K562 (cell line): ENCODE measurements at regions not wholly inside any gene's neighbourhood (a gene's known extent, or its start where the extent isn't known, plus 50 kb on each side); places are given as distances from the start of the nearest gene placed in this dataset.

Experiments
- ATAC-seq: fragments of 200-7000 bp; cut with Tn5 transposase; 3 replicates; pipeline ENCODE4 v1.9.1; 2020; ENCODE audit warnings: moderate library complexity
- BruUV-seq: library from RNA; stranded (reverse); fragments of 400-500 nt; replicated peaks from 2 replicates; lab custom pipeline; 2021; lab: Mats Ljungman, UMichigan
- CTCF ChIA-PET: fragments of 300-600 bp; formaldehyde crosslinking; extraction: SDS; loops from one replicate; lab custom pipeline; 2021; ENCODE audit warnings: low intra/inter-chr PET ratio; lab: Yijun Ruan, JAX
- POLR2A ChIA-PET: fragments of 300-600, 350-650 bp; sonication (Branson Sonifier 250); formaldehyde crosslinking; extraction: SDS; loops from one replicate; lab custom pipeline; 2021; ENCODE audit warnings: antibody characterized with exemption, inconsistent platforms; lab: Yijun Ruan, JAX
- DNase-seq, 4 experiments: peaks; one replicate each; pipeline versions ENCODE4 v3.0.0 to v3.0.0-alpha.2; 2011 to 2018; ENCODE audit warnings: low spot score in 3 of 4, mixed read lengths in 3 of 4; ENCODE audit errors: extremely low read depth in 1 of 4
- FAIRE-seq: peaks from 2 replicates; lab custom pipeline; 2011; peaks lifted over from hg19 to GRCh38; lab: Jason Lieb, UNC
- H2AFZ ChIP-seq: 2 replicates; pipeline ENCODE4 v1.6.0; 2011; ENCODE audit warnings: low read depth, low read length, control low read depth, inconsistent platforms
- H3K27ac ChIP-seq: fragments of 200-600 bp; 3 replicates; pipeline ENCODE4 v1.8.0; 2011; ENCODE audit warnings: low read depth, mild to moderate bottlenecking, control low read depth, inconsistent platforms, low read length, moderate library complexity, mixed read lengths; ENCODE audit errors: extremely low read depth
- H3K27me3 ChIP-seq, 2 experiments: fragments of 300-600 bp in 1 of 2; 2 replicates in 1 of 2; 3 replicates in 1 of 2; pipeline versions ENCODE4 v1.6.0 to v1.8.0; 2011; ENCODE audit warnings: inconsistent platforms in 2 of 2, low read length in 2 of 2, mild to moderate bottlenecking in 1 of 2, mixed read lengths in 1 of 2, moderate library complexity in 1 of 2; ENCODE audit not compliant: control insufficient read depth in 2 of 2, insufficient read depth in 2 of 2
- H3K36me3 ChIP-seq: fragments of 300-600 bp; 3 replicates; pipeline ENCODE4 v1.8.0; 2011; ENCODE audit warnings: mild to moderate bottlenecking, low read length, inconsistent platforms; ENCODE audit not compliant: control insufficient read depth, insufficient read depth
- H3K4me1 ChIP-seq, 2 experiments: fragments of 200-600 bp in 1 of 2; replicated peaks in 1 of 2; 2 replicates in 1 of 2; 3 replicates in 1 of 2; pipeline versions ENCODE4 v1.5.1 to v1.8.0; 2011; ENCODE audit warnings: inconsistent platforms in 2 of 2, low read length in 2 of 2, mild to moderate bottlenecking in 1 of 2, mixed read lengths in 1 of 2, moderate library complexity in 1 of 2; ENCODE audit not compliant: control insufficient read depth in 2 of 2, insufficient read depth in 2 of 2
- H3K4me2 ChIP-seq: 2 replicates; pipeline ENCODE4 v1.6.1; 2011; ENCODE audit warnings: low read length, control low read depth, inconsistent platforms, mixed read lengths; ENCODE audit not compliant: insufficient read depth
- H3K4me3 ChIP-seq: fragments of 200-600 bp; sonication (generic), shearing (Covaris generic); 2 replicates; pipeline ENCODE4 v1.5.1; 2016; ENCODE audit warnings: control low read depth, inconsistent platforms
- H3K79me2 ChIP-seq: fragments of 200-600 bp; 3 replicates; pipeline ENCODE4 v1.8.0; 2011; ENCODE audit warnings: low read length, inconsistent platforms; ENCODE audit not compliant: control insufficient read depth, insufficient read depth
- H3K9ac ChIP-seq, 2 experiments: 2 replicates each; pipeline versions ENCODE4 v1.6.0 to v1.6.1; 2011; ENCODE audit warnings: low read depth in 2 of 2, low read length in 2 of 2, control low read depth in 1 of 2, inconsistent platforms in 1 of 2, mild to moderate bottlenecking in 1 of 2, mixed read lengths in 1 of 2; ENCODE audit not compliant: insufficient read depth in 1 of 2
- H3K9me1 ChIP-seq: one replicate; pipeline ENCODE4 v1.6.0; 2011; ENCODE audit warnings: inconsistent platforms, mild to moderate bottlenecking, low read length, moderate library complexity; ENCODE audit not compliant: control insufficient read depth, insufficient read depth
- H3K9me3 ChIP-seq: replicated peaks from 2 replicates; pipeline ENCODE4 v1.5.1; 2011; ENCODE audit warnings: low read depth, low read length, inconsistent platforms; ENCODE audit not compliant: control insufficient read depth, insufficient read depth
- H4K20me1 ChIP-seq: replicated peaks from 2 replicates; pipeline ENCODE4 v1.6.1; 2011; ENCODE audit warnings: low read length, inconsistent platforms, mixed read lengths; ENCODE audit not compliant: control insufficient read depth, insufficient read depth
- ELF4 ChIP-seq: fragments of 450-650 bp; formaldehyde crosslinking; IDR thresholded peaks from 2 replicates; pipeline ENCODE4 v1.4.0; 2022; ENCODE audit warnings: missing genetic modification characterization
- NR3C1 ChIP-seq: sonication (generic); formaldehyde crosslinking; IDR thresholded peaks from 2 replicates; pipeline ENCODE4 v1.8.1; 2022; ENCODE audit warnings: missing genetic modification reagents
- OTX1 ChIP-seq: fragments of 450-650 bp; formaldehyde crosslinking; IDR thresholded peaks from 2 replicates; pipeline ENCODE4 v1.4.0; 2022; ENCODE audit warnings: mild to moderate bottlenecking
- STAT5A ChIP-seq: IDR thresholded peaks from 2 replicates; pipeline ENCODE4 v1.6.1; 2012; ENCODE audit warnings: low read length, inconsistent platforms, borderline replicate concordance
- ZNF561 ChIP-seq: fragments of 450-650 bp; formaldehyde crosslinking; conservative IDR thresholded peaks from 2 replicates; pipeline ENCODE4 v1.4.0; 2020; ENCODE audit warnings: mild to moderate bottlenecking, moderate library complexity
- WGBS: fragments of 100-300 bp; shearing (Covaris generic); methylation state at CpG from one replicate; pipeline ENCODE4 v1.1.6; 2016; ENCODE audit warnings: low coverage, mixed read lengths; ENCODE audit not compliant: insufficient coverage; ENCODE audit errors: missing lambda C conversion rate; 5-methylcytosine and 5-hydroxymethylcytosine counted together
- in situ Hi-C: fragments of 300-500 bp; cut with MboI; formaldehyde crosslinking; loops from 4 replicates; pipeline ENCODE4 v1.15.0; 2018; ENCODE audit warnings: inconsistent platforms, mixed read lengths
- intact Hi-C: fragments of 100-400 bp; cut with micrococcal nuclease; formaldehyde crosslinking; loops from 2 replicates; pipeline ENCODE4 v1.14.2; 2022
- TF ChIP-seq, protein P1 (sequence below): IDR thresholded peaks from 2 replicates; pipeline ENCODE4 v1.6.1; 2016; ENCODE audit warnings: missing genetic modification characterization, missing compliant biosample characterization

DNA sequence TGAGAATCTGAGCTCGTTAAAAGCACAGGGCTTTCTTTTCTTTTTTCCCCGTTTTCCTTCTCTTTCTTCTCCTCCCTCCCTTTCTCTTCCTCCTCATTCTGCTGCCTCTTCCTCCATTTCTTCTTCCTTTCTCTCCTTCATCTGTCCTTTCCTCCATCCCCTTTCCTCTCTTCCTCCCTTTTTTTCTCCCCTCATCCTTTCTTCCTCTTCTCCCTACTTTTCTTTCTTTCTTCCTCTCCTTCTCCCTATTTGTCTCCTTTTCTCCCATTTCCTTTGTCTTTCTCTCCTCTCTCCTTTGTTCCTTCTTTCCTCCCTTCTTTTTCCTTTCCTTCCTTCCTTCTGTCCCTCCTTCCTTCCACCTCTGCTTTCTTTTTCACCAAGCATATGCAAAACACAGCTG, 649.4 kb downstream of the IRX1 start:
- BruUV-seq, result no TSS peak
- intact Hi-C loops, result no loop called here
- H3K79me2 ChIP-seq, result no peaks in the 10 kb centered on the region
- H3K27ac ChIP-seq, result no peak overlapping the region
- H4K20me1 ChIP-seq, result no peaks in the 10 kb centered on the region
- no peaks in the 10 kb centered on the region for H3K4me1 ChIP-seq
- no peak overlapping the region for H3K4me3 ChIP-seq
- no peak overlapping the region for H2AFZ ChIP-seq
- no peak for ATAC-seq
- no peak overlapping the region for H3K4me2 ChIP-seq
- H3K36me3 ChIP-seq, result no peaks in the 10 kb centered on the region
- H3K27me3 ChIP-seq, result no peaks in the 10 kb centered on the region
- TF ChIP-seq ELF4 (0 out of 2 replicates have a peak, but pooled peaks have one; percentile 28), ZNF561 (no peak), STAT5A (no peak), OTX1 (0 out of 2 replicates have a peak, but pooled peaks have one; percentile 45), NR3C1 (CRISPR knock-in tag) (no peak)
- TF ChIP-seq, protein P1, sequence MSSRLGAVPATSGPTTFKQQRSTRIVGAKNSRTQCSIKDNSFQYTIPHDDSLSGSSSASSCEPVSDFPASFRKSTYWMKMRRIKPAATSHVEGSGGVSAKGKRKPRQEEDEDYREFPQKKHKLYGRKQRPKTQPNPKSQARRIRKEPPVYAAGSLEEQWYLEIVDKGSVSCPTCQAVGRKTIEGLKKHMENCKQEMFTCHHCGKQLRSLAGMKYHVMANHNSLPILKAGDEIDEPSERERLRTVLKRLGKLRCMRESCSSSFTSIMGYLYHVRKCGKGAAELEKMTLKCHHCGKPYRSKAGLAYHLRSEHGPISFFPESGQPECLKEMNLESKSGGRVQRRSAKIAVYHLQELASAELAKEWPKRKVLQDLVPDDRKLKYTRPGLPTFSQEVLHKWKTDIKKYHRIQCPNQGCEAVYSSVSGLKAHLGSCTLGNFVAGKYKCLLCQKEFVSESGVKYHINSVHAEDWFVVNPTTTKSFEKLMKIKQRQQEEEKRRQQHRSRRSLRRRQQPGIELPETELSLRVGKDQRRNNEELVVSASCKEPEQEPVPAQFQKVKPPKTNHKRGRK (tag), result peak; percentile 60; the same call in 1 of the 2 replicates
- TF ChIP-seq, all 486 proteins: peak for 3
- CTCF ChIA-PET, result no interaction called here
- no peaks in the 10 kb centered on the region for H3K9me1 ChIP-seq
- H3K9me3 ChIP-seq, result no peaks in the 10 kb centered on the region
- no peak overlapping the region for H3K9ac ChIP-seq
- POLR2A ChIA-PET, result interaction anchor here (0.6 kb wide), 1 partner anchor 254 kb away, joined by 3 read pairs; no protein-coding TSS in a partner anchor
- DNase-seq, result no peak
- in situ Hi-C loops, result no loop called here
- WGBS, result 0% methylated on average over 1 of the region's 2 CpGs
- no peak for FAIRE-seq
